ENCODE measurements at regions not wholly inside any gene's neighbourhood (a gene's known extent, or its start where the extent isn't known, plus 50 kb on each side); places are given as distances from the start of the nearest gene placed in this dataset.
"Not testable (repeated sequence)": the region's sequence is repeated elsewhere in the genome, so short reads cannot be mapped to it uniquely, and the experiment has no call there.

DNA sequence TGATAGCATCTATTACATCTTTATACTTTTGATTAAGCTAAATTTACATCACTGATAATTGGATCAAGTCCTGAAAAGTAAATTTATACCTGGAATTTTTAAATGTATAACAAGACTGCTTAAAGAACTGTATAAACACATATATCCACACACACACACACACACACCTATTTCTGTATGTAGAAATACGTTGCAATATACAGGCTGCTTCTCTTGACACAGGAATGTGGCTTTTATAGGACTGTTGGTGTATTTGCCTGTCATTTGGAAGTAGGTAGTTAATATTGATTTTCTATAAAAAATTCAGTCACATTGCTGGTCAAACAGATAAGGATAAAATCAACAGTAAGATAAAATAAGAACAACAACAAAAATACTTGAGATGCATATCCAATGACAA lies 708.5 kb upstream of the RAG2 start:
- DNase-seq (ENCODE audit: low read depth in 4 of 4, low spot score in 3 of 4) = no peak

DNA sequence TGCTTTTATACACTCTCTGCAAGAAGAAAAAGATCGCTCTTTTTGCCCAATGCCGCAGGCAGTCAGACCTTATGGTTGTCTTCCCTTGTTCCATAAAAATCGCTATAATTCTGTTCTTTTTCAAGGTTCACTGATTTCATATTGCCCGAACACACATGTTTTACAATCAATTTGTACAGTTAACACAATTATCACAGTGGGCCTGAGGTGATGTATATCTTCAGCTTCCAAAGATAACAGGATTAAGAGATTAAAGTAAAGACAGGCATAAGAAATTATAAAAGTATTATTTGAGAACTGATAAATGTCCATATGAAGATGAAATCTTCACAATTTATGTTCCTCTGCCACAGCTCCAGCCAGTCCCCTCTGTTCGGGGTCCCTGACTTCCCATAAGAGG lies 703.4 kb upstream of the RAG2 start:
- DNase-seq (ENCODE audit: low read depth in 4 of 4, low spot score in 3 of 4) = not testable (repeated sequence)

DNA sequence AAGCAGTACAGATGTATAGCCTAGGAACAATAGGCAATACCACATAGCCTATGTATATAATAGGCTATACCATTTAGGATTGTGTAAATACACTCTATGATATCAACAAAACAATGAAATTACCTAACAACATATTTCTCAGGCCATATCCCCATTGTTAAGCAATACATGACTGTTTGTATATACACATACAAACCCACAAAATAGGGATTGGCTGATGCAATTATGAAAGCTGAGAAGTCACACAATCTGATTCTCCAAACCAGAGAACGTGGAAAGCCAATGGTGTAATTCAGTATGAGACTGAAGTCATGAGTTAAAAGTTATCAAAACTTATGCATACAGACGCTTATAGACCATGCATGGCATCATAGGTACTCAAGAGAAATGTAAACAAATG lies 700.1 kb upstream of the RAG2 start:
- no peak for DNase-seq (ENCODE audit: low read depth in 4 of 4, low spot score in 3 of 4)

DNA sequence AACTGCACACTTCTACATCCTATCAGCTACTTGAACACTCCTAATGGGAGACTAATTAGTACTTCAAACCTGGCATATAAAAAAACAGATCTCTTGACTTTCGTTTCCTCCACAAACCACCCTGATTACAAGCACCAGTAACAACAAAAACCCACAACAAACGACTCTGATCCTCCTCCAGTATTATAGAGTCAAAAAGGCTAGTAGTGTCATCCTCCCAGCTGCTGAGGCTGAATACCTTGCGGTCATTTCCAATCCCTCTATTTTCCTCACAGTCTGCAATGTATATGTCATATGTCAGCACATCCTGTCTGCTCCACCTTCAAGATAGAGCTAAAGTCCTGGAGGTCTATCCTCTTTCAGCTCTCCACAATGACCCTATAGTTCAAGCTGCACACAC lies 688.9 kb upstream of the RAG2 start:
- DNase-seq (ENCODE audit: low read depth in 4 of 4, low spot score in 3 of 4) = no peak

DNA sequence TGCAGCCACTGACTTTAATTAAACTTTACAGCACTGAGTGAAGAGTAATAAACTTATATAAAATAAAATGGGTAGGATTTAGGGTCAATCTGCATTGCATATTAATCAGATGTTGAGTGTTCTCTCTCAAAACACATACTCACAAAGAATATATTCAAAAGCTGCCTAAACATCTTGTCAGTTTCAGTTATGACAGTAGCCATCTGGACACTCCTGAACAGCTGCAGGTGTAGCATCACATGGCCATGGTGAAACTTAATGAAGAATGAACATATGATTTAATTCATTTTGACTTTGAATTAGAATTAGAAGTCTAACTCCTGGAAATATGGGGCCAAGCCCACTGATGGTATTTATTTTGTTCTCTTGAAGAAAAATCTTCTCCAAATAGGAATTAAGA lies 684.3 kb upstream of the RAG2 start:
- DNase-seq (ENCODE audit: low read depth in 4 of 4, low spot score in 3 of 4) = no peak

DNA sequence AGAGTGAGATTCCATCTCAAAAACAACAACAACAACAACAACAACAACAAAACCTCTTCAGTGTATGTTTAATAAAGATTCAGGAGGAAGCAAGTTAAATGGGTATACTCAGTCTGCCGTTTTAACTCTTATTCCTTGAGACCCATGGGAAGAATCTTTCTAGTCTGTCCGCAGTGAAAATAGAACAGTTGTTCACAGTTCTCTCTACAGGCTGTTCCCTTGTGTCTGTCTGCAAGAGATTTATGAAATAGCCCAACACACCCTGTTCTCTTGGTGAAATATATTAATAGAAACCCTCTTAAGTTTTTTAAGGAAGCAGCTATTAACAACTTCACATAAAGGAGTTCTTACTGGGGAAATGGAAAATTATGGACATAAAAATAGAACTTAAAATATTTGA lies 682.2 kb upstream of the RAG2 start:
- no peak for DNase-seq (ENCODE audit: low read depth in 4 of 4, low spot score in 3 of 4)

DNA sequence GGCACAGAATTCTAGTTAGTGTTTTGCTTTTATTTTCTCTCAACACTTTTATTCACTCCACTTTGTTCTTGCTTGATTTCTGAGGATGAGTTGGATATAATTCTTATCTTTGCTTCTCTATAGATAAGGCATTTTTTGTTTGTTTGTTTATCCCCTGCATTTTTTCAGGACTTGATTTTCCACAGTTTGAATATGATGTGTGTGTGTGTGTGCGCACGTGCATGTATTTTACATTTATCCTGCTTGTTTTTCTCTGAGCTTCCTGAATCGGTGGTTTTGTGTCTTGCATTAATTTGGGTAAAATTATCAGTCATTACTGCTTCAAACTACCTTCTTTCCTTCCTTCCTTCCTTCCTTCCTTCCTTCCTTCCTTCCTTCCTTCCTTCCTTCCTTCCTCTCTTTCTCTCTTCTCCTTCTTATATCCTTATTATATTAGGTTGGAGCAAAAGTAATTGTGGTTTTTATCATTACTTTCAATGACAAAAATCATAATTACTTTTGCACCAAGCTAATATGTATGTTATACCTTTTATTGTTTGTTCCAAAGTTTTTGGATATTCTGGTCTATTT lies 679.9 kb upstream of the RAG2 start:
- no peak for DNase-seq (ENCODE audit: low read depth in 4 of 4, low spot score in 3 of 4)

DNA sequence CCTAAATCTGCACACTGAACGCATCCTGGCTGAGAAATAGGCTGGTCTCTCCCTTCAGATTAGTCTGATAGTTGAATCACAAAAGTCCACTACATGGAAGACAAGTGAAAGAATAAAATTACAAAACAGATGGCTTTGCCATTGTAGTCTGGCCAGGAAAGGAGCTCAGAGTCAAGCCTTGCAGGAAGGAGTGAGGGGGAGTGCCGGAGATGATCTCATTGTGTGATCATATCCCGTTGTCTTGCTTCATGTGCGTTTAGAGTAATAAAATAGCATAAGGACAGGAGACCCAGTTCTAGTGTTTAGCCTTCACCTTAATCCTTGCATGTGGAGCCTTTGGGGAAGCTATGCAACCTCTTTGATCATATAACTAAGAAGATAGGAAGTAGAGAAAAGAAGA lies 666.7 kb upstream of the RAG2 start:
- DNase-seq (ENCODE audit: low read depth in 4 of 4, low spot score in 3 of 4) = no peak

DNA sequence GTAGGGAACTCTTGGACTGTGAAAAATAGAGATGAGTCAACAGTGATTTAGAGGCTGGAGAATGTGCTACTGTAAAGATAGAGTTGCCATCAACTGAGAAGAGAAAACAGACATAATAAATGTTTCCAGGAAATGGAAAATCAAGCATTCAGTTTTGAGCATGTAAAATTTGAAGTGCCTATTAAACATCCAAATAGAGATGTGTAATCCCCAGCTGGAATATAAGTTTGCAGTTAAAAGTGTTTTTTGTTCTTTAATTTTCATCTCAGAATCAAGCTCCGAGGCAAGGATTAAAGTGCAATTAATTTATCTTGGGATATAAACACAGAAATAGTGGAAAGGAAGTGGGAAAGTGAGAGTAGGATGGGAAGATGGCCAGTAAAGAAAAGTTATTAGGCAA lies 666.0 kb upstream of the RAG2 start:
- DNase-seq (ENCODE audit: low read depth in 4 of 4, low spot score in 3 of 4) = no peak

DNA sequence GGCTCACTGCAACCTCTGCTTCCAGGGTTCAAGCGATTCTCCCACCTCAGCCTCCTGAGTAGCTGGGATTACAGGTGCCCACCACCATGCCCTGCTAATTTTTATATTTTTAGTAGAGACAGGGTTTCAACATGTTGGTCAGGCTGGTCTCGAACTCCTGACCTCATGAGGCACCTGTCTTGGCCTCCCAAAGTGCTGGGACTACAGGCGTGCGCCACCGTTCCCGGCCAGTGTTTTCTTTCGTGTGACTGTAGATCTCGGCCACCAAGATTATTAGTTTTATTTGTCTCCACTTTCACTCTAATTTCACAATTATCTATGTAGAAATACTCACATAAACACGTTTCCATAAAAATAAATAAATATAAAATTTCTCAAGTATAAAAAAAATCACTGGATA lies 665.4 kb upstream of the RAG2 start:
- DNase-seq (ENCODE audit: low read depth in 4 of 4, low spot score in 3 of 4) = not testable (repeated sequence)

DNA sequence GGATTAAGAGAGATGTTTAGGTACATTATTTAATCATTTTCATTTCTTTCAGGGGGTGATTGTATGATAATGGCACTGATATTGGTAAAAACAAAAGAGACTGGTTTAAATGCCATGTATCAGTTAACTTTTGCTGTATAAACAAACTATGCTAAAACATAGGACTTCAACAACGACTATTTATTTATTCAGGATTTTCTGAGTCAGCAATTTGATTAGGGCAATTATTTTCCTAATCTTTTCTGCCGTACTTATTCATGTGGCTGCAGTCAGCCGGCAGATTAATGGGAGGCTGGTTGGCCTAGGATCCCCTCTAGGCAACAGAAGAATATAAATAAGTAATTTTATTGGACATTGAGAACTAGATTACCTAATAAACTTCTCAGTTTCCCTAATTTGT lies 661.7 kb upstream of the RAG2 start:
- no peak for DNase-seq (ENCODE audit: low read depth in 4 of 4, low spot score in 3 of 4)

DNA sequence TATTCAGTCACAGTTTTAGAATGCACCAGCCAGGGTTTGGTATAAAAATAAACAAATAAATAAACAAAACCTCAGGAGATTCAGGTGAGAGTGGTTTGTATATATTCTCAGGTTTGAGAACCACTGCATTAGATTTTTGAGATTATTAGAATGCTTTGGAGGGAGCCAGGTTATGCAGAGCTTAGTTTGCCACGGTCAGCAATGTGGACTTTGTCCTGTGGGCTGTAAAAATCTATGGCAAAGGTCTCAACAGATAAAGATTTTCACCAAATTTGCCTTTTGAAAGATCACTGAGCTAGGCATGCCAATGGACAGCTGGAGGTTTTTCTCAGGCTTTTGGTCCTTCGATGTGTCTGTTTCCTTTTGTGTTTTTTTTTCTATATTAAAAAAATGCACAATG lies 650.1 kb upstream of the RAG2 start:
- no peak for DNase-seq (ENCODE audit: low read depth in 4 of 4, low spot score in 3 of 4)

DNA sequence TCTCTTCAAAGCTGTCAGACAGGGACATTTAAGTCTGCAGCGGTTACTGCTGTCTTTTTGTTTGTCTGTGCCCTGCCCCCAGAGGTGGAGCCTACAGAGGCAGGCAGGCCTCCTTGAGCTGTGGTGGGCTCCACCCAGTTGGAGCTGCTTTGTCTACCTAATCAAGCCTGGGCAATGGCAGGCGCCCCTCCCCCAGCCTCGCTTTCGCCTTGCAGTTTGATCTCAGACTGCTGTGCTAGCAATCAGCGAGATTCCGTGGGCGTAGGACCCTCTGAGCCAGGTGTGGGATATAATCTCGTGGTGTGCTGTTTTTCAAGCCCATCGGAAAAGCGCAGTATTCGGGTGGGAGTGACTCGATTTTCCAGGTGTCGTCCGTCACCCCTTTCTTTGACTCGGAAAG lies 648.1 kb upstream of the RAG2 start:
- DNase-seq (ENCODE audit: low read depth in 4 of 4, low spot score in 3 of 4) = not testable (repeated sequence)

DNA sequence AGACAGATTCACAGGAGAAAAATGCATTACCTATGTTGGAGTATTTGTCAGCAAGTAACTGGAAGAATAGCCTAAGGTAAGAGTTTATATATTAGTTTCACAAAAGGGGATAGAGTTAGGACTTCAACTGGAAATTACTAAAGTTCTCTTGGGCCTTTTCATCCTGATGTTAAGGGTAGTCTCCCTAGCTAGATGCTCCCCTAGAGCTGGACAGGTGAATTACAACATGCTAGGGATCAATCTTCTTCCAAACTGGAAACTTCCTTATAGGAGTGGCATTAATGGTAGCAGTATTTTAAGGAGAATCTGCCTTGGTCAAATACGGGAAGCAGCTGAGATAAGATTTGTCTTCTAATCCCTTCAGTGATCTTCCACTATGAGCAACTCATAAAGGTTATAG lies 632.8 kb upstream of the RAG2 start:
- no peak for DNase-seq (ENCODE audit: low read depth in 4 of 4, low spot score in 3 of 4)

DNA sequence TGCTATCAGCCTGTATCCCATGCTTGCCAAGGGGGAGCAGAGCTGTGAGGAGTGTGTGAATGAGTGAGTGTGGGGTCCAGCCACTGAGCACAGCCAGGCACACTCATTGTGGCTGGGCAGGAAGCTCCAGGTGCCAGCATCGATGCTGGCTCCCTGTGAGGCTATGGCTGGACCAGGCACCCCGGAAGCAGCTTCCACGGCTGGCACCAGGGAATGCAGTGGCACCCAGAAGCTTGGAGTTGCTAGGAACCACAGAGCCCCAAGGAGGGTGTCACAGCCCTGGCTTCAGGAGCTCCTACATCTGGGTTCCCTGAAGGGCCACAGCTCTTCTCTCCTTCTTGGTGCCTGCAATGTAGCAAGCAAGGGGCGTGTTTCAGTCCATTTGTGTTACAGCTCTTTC lies 625.9 kb upstream of the RAG2 start:
- DNase-seq (ENCODE audit: low read depth in 4 of 4, low spot score in 3 of 4) = no peak

DNA sequence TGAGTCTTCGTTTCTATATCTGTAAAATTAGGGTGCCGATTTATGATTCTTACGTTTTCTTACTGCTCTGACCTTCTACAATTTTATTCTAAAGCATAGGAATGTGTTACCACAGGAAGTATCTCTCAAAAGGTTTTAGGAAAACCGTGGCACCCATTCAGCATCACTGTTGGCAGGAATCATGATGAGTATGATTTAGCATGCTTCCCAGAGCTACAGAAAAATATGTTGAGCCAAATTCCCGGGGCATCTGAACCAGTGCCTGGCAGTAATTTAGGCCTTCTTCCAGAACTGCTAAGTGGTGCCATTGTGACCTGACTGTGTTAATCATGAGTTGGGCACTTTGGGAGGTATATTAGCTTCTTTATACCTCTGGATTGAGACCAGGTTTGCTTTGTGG lies 605.0 kb upstream of the RAG2 start:
- no peak for DNase-seq (ENCODE audit: low read depth in 4 of 4, low spot score in 3 of 4)

DNA sequence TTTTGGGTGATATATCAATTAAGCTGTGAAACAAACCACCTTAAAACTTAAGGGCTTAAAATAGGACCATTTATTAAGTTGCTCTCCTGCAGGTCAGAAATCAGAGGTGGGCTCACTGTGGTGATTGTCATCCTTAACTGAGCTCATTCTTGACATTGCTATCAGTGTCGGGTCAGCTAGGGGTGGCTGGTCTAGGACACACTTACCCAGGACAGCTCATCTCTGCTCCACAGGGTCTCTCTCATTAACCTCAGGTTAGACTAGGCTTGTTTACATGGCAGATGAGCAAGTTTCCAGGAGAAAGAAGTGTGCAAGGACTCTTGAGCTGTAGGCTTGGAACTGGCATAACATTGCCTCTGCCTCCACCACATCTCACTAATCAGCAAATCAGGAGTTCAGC lies 601.0 kb upstream of the RAG2 start:
- peak in 1 of 4 donors; percentile 4 for DNase-seq (ENCODE audit: low read depth in 4 of 4, low spot score in 3 of 4)

DNA sequence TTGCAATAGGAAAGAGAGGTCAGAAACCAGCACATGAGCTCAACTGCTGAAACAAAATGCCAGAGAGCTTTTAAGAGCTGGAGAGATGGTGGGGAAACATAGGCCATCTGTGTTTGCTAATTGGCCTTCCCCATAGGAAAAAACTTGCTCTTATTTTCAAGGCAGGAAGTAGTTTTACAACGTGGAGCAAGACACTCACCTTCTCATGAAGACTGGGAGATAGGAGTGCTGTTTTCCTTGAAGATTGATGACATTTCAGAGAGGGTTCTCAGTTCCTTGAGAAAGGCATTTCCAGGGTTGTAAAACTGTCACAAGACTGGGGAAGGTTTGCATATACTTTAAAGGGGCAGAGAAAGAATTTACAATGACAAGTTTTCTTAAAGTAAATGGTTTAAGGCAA lies 586.3 kb upstream of the RAG2 start:
- peak in 3 of 4 donors; percentile 12 to 53 (median 26) for DNase-seq (ENCODE audit: low read depth in 4 of 4, low spot score in 3 of 4)

DNA sequence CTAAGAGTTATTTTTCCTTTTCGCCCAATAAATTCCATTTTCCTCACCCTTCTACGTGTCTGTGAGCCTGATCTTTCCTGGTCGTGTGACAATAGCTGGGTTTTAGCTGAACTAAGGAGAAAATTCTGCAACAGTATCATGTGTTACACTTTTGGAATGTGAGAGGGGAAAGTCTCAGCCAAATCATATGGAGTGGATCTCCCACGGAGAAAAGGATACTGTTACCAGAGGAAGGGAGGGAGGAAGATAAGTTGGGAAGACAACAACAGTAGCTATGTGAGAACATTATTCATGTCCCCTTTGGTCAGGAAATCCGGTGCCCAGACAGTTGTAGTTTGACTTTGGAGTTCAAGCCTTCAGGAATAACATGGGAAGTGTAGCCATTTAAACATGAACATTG lies 584.0 kb upstream of the RAG2 start:
- DNase-seq (ENCODE audit: low read depth in 4 of 4, low spot score in 3 of 4) = peak in 3 of 4 donors; percentile 7 to 58 (median 24)

DNA sequence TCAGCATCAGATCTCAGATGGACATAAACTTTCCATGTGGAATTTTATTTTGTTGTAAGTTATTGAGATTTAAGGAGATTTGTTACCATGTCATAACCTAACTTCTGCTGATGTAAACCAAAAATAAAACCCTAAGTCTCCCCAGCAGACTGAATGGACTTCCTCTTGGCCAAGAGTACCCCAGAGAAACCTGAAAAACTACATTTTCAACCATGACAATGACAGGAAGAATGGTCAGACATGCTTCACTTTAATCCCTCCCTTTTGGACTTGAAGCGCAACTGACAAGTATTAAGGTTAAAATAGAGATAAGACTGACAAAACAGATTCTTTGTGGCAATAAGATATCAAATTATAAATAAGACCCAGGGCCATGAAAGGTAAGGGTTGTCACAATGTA lies 579.7 kb upstream of the RAG2 start:
- no peak for DNase-seq (ENCODE audit: low read depth in 4 of 4, low spot score in 3 of 4)

DNA sequence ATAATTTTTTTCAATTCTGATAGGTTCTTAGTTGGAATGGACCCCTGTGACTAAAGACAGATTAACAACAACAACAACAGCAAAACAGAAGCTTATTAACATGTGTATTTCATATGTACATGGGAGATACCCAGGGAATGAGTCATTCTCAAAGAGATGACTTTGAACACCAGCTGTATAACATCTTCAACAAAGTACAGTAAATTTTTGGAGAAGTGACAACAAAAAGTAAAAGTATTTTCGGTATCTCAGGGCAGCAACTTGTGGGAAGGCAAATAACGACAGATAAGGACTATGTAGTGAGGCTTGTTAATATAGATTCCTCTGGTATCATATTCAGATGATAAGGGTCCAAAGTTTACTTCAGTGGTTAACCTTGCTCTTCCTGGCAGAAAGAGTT lies 573.4 kb upstream of the RAG2 start:
- DNase-seq (ENCODE audit: low read depth in 4 of 4, low spot score in 3 of 4) = no peak

DNA sequence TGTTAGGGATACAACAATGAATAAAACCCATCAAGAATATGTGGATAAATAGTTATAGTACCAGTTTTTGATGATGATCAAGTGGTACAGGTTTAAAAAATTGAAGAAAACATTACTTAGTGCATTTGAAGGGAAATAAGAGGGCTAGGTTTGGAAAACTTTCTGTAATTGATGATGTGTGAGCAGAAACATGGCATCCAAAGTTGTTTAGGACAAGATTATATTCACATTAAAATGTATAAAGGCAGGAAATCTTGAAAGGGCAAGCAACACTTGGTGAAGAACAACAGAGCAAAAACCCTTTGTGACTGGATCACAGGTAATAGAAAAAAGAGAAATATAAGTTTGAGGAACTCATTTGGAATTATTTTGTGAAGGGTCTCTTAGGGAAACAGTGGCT lies 572.3 kb upstream of the RAG2 start:
- DNase-seq (ENCODE audit: low read depth in 4 of 4, low spot score in 3 of 4) = no peak

DNA sequence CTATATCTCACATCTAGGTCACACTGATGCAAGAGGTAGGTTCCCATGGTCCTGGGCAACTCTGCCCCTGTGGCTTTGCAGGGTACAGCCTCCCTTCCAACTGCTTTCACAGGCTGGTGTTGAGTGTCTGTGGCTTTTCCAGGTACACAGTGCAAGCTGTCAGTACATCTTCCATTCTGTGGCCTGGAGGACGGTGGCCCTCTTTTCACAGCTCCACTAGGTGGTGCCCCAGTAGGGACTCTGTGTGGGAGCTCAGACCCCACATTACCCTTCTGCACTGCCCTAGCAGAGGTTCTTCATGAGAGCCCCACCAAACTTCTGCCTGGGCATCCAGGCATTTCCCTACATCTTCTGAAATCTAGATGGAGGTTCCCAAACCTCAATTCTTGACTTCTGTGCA lies 547.4 kb upstream of the RAG2 start:
- not testable (repeated sequence) for DNase-seq (ENCODE audit: low read depth in 4 of 4, low spot score in 3 of 4)

DNA sequence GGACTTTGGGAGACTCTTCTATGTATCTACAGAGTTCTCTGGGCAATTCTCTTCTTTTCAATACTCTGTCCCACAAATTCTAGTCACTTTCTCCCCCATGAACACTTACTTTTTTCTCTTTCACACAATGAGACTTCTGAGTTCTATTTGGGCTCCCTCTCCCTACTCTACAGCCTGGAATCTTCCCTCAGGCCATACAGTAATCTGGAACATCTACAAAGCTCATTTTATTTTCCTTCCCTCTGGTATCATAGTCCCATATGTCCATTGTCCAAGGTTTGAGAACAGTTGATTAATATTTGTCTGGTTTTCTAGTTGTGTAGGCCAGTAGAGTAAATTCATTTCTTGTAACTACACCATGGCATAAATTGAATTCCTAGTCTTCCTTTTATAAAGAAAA lies 544.6 kb upstream of the RAG2 start:
- DNase-seq (ENCODE audit: low read depth in 4 of 4, low spot score in 3 of 4) = no peak

All from left renal pelvis (tissue), 4 donors.